ENCODE measurements at regions not wholly inside any gene's neighbourhood (a gene's known extent, or its start where the extent isn't known, plus 50 kb on each side); places are given as distances from the start of the nearest gene placed in this dataset.

- TF ChIP-seq FOXP1 (CRISPR knock-in tag; IDR thresholded peaks at IDR 0.05; ENCODE audit: borderline replicate concordance) (no peak), ZNF232 (CRISPR knock-in tag; IDR thresholded peaks at IDR 0.05) (no peak), ZBTB21 (CRISPR knock-in tag; IDR thresholded peaks at IDR 0.05; ENCODE audit: borderline replicate concordance) (no peak)
- TF ChIP-seq, protein P1, sequence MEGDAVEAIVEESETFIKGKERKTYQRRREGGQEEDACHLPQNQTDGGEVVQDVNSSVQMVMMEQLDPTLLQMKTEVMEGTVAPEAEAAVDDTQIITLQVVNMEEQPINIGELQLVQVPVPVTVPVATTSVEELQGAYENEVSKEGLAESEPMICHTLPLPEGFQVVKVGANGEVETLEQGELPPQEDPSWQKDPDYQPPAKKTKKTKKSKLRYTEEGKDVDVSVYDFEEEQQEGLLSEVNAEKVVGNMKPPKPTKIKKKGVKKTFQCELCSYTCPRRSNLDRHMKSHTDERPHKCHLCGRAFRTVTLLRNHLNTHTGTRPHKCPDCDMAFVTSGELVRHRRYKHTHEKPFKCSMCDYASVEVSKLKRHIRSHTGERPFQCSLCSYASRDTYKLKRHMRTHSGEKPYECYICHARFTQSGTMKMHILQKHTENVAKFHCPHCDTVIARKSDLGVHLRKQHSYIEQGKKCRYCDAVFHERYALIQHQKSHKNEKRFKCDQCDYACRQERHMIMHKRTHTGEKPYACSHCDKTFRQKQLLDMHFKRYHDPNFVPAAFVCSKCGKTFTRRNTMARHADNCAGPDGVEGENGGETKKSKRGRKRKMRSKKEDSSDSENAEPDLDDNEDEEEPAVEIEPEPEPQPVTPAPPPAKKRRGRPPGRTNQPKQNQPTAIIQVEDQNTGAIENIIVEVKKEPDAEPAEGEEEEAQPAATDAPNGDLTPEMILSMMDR (IDR thresholded peaks at IDR 0.05), result no peak
Measured at GRCh38 chr3:137191951-137192350, 234.2 kb downstream of the IL20RB start.

Data from WTC11 (cell line).